IMR-90 (cell line): ENCODE measurements at regions not wholly inside any gene's neighbourhood (a gene's known extent, or its start where the extent isn't known, plus 50 kb on each side); places are given as distances from the start of the nearest gene placed in this dataset.

ENCODE experiments used
- BHLHE40 ChIP-seq: fragments of 150-350 bp; IDR thresholded peaks from 2 replicates; pipeline ENCODE4 v1.6.1; 2016; ENCODE audit warnings: mild to moderate bottlenecking, low read depth, low read length
- CTCF ChIP-seq: conservative IDR thresholded peaks from 2 replicates; pipeline ENCODE4 v1.5.1; 2012; ENCODE audit warnings: mild to moderate bottlenecking, low read depth, low read length, improper control_type of control experiment
- NFE2L2 ChIP-seq: fragments of 150-350 bp; IDR thresholded peaks from 2 replicates; pipeline ENCODE4 v1.6.1; 2016; ENCODE audit warnings: low read depth, mild to moderate bottlenecking, low read length
- POLR2A ChIP-seq: IDR thresholded peaks from 2 replicates; pipeline ENCODE4 v1.6.1; 2012; ENCODE audit warnings: mild to moderate bottlenecking, low read depth, low read length
- RAD21 ChIP-seq: IDR thresholded peaks from 2 replicates; pipeline ENCODE4 v1.6.1; 2012; ENCODE audit warnings: low read length, improper control_type of control experiment
- RFX5 ChIP-seq: IDR thresholded peaks from 2 replicates; pipeline ENCODE4 v1.8.0; 2012; ENCODE audit warnings: low read depth, mild to moderate bottlenecking, low read length, moderate library complexity

- TF ChIP-seq CTCF (no peak), NFE2L2 (no peak), BHLHE40 (no peak), RFX5 (no peak), POLR2A (no peak), RAD21 (no peak)
Observed at GRCh38 chr12:115177899-115178298, 493.9 kb upstream of the TBX3 start.
